H9 (cell line): ENCODE measurements at regions not wholly inside any gene's neighbourhood (a gene's known extent, or its start where the extent isn't known, plus 50 kb on each side); places are given as distances from the start of the nearest gene placed in this dataset.
"Not testable (repeated sequence)": the region's sequence is repeated elsewhere in the genome, so short reads cannot be mapped to it uniquely, and the experiment has no call there.

Experiments used
- DNase-seq: peaks from one replicate; pipeline ENCODE4 v3.0.0-alpha.2; 2017
- H2AFZ ChIP-seq: one replicate; pipeline ENCODE4 v1.6.1; 2013; ENCODE audit warnings: mild to moderate bottlenecking, low read length, control low read depth, moderate library complexity
- H2AK5ac ChIP-seq: 2 replicates; pipeline ENCODE4 v1.6.1; 2013; ENCODE audit warnings: low read length, control low read depth, mixed read lengths; ENCODE audit not compliant: insufficient read length
- H2BK120ac ChIP-seq: one replicate; pipeline ENCODE4 v1.6.1; 2013; ENCODE audit warnings: low read depth, mild to moderate bottlenecking, low read length, control low read depth, inconsistent platforms; ENCODE audit not compliant: poor library complexity, severe bottlenecking
- H2BK12ac ChIP-seq: 2 replicates; pipeline ENCODE4 v1.6.1; 2013; ENCODE audit warnings: low read length, control low read depth, mixed read lengths, low read depth; ENCODE audit not compliant: insufficient read length
- H2BK15ac ChIP-seq: 2 replicates; pipeline ENCODE4 v1.6.1; 2013; ENCODE audit warnings: low read depth, low read length, control low read depth
- H2BK20ac ChIP-seq: one replicate; pipeline ENCODE4 v1.6.1; 2013; ENCODE audit warnings: low read depth, mild to moderate bottlenecking, low read length, control low read depth, inconsistent platforms; ENCODE audit not compliant: poor library complexity, severe bottlenecking
- H2BK5ac ChIP-seq: 2 replicates; pipeline ENCODE4 v1.6.1; 2013; ENCODE audit warnings: low read length, control low read depth, mixed read lengths; ENCODE audit not compliant: insufficient read length
- H3K14ac ChIP-seq: 2 replicates; pipeline ENCODE4 v1.6.1; 2013; ENCODE audit warnings: low read length, control low read depth; ENCODE audit not compliant: insufficient read depth
- H3K18ac ChIP-seq: 2 replicates; pipeline ENCODE4 v1.6.1; 2013; ENCODE audit warnings: low read depth, mild to moderate bottlenecking, mixed read lengths, low read length, control low read depth; ENCODE audit not compliant: insufficient read length
- H3K23ac ChIP-seq: 2 replicates; pipeline ENCODE4 v1.6.1; 2013; ENCODE audit warnings: low read length, control low read depth, mixed read lengths, low read depth; ENCODE audit not compliant: insufficient read length
- H3K23me2 ChIP-seq: 2 replicates; pipeline ENCODE4 v1.6.1; 2013; ENCODE audit warnings: low read depth, mild to moderate bottlenecking, mixed read lengths, low read length, control low read depth; ENCODE audit not compliant: insufficient read length, poor library complexity, severe bottlenecking
- H3K27ac ChIP-seq: 2 replicates; pipeline ENCODE4 v1.5.1; 2013; ENCODE audit warnings: low read length, control low read depth, mixed read lengths, low read depth; ENCODE audit not compliant: insufficient read length
- H3K27me3 ChIP-seq: 2 replicates; pipeline ENCODE4 v1.6.1; 2013; ENCODE audit warnings: low read length, control low read depth, inconsistent platforms; ENCODE audit not compliant: insufficient read depth
- H3K4ac ChIP-seq: 2 replicates; pipeline ENCODE4 v1.6.1; 2013; ENCODE audit warnings: low read depth, mild to moderate bottlenecking, control low read depth, inconsistent platforms, low read length, moderate library complexity
- H3K4me1 ChIP-seq: 2 replicates; pipeline ENCODE4 v1.6.1; 2013; ENCODE audit warnings: low read length, control low read depth, inconsistent platforms; ENCODE audit not compliant: insufficient read depth
- H3K4me2 ChIP-seq: 2 replicates; pipeline ENCODE4 v1.6.1; 2013; ENCODE audit warnings: low read length, control low read depth, mixed read lengths; ENCODE audit not compliant: insufficient read length, insufficient read depth
- H3K56ac ChIP-seq: 2 replicates; pipeline ENCODE4 v1.6.1; 2013; ENCODE audit warnings: low read depth, mild to moderate bottlenecking, mixed read lengths, low read length, control low read depth; ENCODE audit not compliant: insufficient read length
- H3K79me1 ChIP-seq: 2 replicates; pipeline ENCODE4 v1.6.1; 2013; ENCODE audit warnings: low read depth, mild to moderate bottlenecking, moderate library complexity, low read length, control low read depth, inconsistent platforms; ENCODE audit not compliant: insufficient read depth, poor library complexity, severe bottlenecking
- H3K79me2 ChIP-seq: 2 replicates; pipeline ENCODE4 v1.6.1; 2013; ENCODE audit warnings: low read length, control low read depth, inconsistent platforms; ENCODE audit not compliant: insufficient read depth
- H3K9ac ChIP-seq: 2 replicates; pipeline ENCODE4 v1.6.1; 2013; ENCODE audit warnings: low read length, control low read depth, mixed read lengths; ENCODE audit not compliant: insufficient read length; ENCODE audit errors: extremely low read depth
- H3K9me3 ChIP-seq: one replicate; pipeline ENCODE4 v1.6.1; 2013; ENCODE audit warnings: low read depth, low read length, inconsistent platforms; ENCODE audit not compliant: control insufficient read depth
- H3T11ph ChIP-seq: one replicate; pipeline ENCODE4 v1.6.1; 2013; ENCODE audit warnings: mild to moderate bottlenecking, low read length, control low read depth, inconsistent platforms
- H4K20me1 ChIP-seq: one replicate; pipeline ENCODE4 v1.6.1; 2013; ENCODE audit not compliant: control insufficient read depth, insufficient read length, insufficient read depth
- H4K5ac ChIP-seq: 2 replicates; pipeline ENCODE4 v1.6.1; 2013; ENCODE audit warnings: low read depth, mild to moderate bottlenecking, mixed read lengths, low read length, control low read depth; ENCODE audit not compliant: insufficient read length
- H4K8ac ChIP-seq: replicated peaks from 2 replicates; pipeline ENCODE4 v1.6.1; 2013; ENCODE audit warnings: low read length, control low read depth, mixed read lengths, low read depth; ENCODE audit not compliant: insufficient read length
- H4K91ac ChIP-seq: 2 replicates; pipeline ENCODE4 v1.6.1; 2013; ENCODE audit warnings: low read depth, mild to moderate bottlenecking, moderate library complexity, mixed read lengths, low read length, control low read depth; ENCODE audit not compliant: insufficient read length
- H3K27ac Mint-ChIP-seq, 3 experiments: 2 replicates in 2 of 3; 3 replicates in 1 of 3; pipeline ENCODE4 v1.8.0; 2020 to 2021; ENCODE audit warnings: mixed read lengths in 3 of 3, mild to moderate bottlenecking in 1 of 3, moderate library complexity in 1 of 3
- H3K27me3 Mint-ChIP-seq: 2 replicates; pipeline ENCODE4 v1.8.0; 2021; ENCODE audit warnings: low read depth, mild to moderate bottlenecking, moderate library complexity, mixed read lengths
- H3K36me3 Mint-ChIP-seq, 3 experiments: 2 replicates in 2 of 3; 3 replicates in 1 of 3; pipeline ENCODE4 v1.8.0; 2020 to 2021; ENCODE audit warnings: low read depth in 3 of 3, mixed read lengths in 3 of 3; ENCODE audit not compliant: insufficient read depth in 1 of 3
- H3K4me1 Mint-ChIP-seq, 2 experiments: 2 replicates each; pipeline ENCODE4 v1.8.0; 2020; ENCODE audit warnings: mixed read lengths in 2 of 2
- H3K4me3 Mint-ChIP-seq, 2 experiments: 2 replicates in 1 of 2; 3 replicates in 1 of 2; pipeline ENCODE4 v1.8.0; 2020 to 2021; ENCODE audit warnings: mild to moderate bottlenecking in 2 of 2, mixed read lengths in 2 of 2, moderate library complexity in 1 of 2
- H3K9me3 Mint-ChIP-seq, 2 experiments: 2 replicates in 1 of 2; 3 replicates in 1 of 2; pipeline ENCODE4 v1.8.0; 2020; ENCODE audit warnings: mild to moderate bottlenecking in 2 of 2, mixed read lengths in 2 of 2, moderate library complexity in 1 of 2
- CTCF ChIP-seq: fragments of 200-600 bp; sonication (generic); conservative IDR thresholded peaks from 3 replicates; pipeline ENCODE4 v1.8.0; 2021; ENCODE audit warnings: antibody characterized with exemption, mild to moderate bottlenecking
- WGBS: extraction: QIAGEN DNeasy Blood & Tissue Kit; methylation state at CpG from one replicate; pipeline ENCODE4 v1.1.7; 2013; ENCODE audit warnings: missing lambda C conversion rate, low lambda C conversion rate, mixed read lengths; ENCODE audit not compliant: insufficient read length; ENCODE audit errors: extremely low coverage; 5-methylcytosine and 5-hydroxymethylcytosine counted together

- Histone ChIP-seq H3T11ph (no peak overlapping the region), H2AFZ (no peak overlapping the region), H3K18ac (no peak overlapping the region), H3K79me2 (no peaks in the 10 kb centered on the region), H3K27ac (no peak overlapping the region), H3K4me2 (no peak overlapping the region), H3K4ac (no peak overlapping the region), H4K91ac (no peak overlapping the region), H4K20me1 (no peaks in the 10 kb centered on the region), H4K5ac (no peak overlapping the region), H3K14ac (no peak overlapping the region), H3K27me3 (no peaks in the 10 kb centered on the region), H2BK5ac (no peak overlapping the region), H4K8ac (no peak overlapping the region), H2BK15ac (no peak overlapping the region), H3K4me1 (no peaks in the 10 kb centered on the region), H3K79me1 (no peaks in the 10 kb centered on the region), H2BK120ac (no peak overlapping the region), H2BK20ac (no peak overlapping the region), H3K9ac (no peak overlapping the region), H2BK12ac (no peak overlapping the region), H3K9me3 (no peaks in the 10 kb centered on the region), H3K56ac (no peak overlapping the region), H3K23me2 (no peaks in the 10 kb centered on the region), H2AK5ac (no peak overlapping the region), H3K23ac (no peak overlapping the region)
- DNase-seq, result no peak
- WGBS, result no CpG with 5 or more reads among the region's 4 CpGs
- Mint-ChIP-seq H3K4me3 (no peak overlapping the region), H3K36me3 (peaks cover 0 to 2% (median 0%) of the 10 kb centered on the region in 3 experiments; a peak in 2 of 7 replicates), H3K27me3 (no peaks in the 10 kb centered on the region), H3K4me1 (peaks cover 12 to 13% of the 10 kb centered on the region in 2 experiments), H3K9me3 (peaks cover 4 to 5% of the 10 kb centered on the region in 2 experiments; a peak in 3 of 5 replicates), H3K27ac (peak overlapping the region in 1 of 3 experiments; percentile 47; a peak in 2 of 7 replicates)
- TF ChIP-seq CTCF, result no peak
Measured at GRCh38 chr5:87588316-87588715, 175.6 kb upstream of the CCNH start.

- H3K4me1 Mint-ChIP-seq, result peaks cover 12 to 17% of the 10 kb centered on the region in 2 experiments
- H3K79me1 ChIP-seq, H3K27ac Mint-ChIP-seq, H3K4ac ChIP-seq, H3K27ac ChIP-seq, H3K79me2 ChIP-seq, H3K9me3 ChIP-seq, H2BK5ac ChIP-seq, H4K5ac ChIP-seq, H3K23ac ChIP-seq, H3K27me3 Mint-ChIP-seq, H4K20me1 ChIP-seq, H3K18ac ChIP-seq, H4K91ac ChIP-seq, H2BK120ac ChIP-seq, H2BK20ac ChIP-seq, H3K4me1 ChIP-seq, H3K23me2 ChIP-seq, DNase-seq, H3K56ac ChIP-seq, H3K4me3 Mint-ChIP-seq, H2AFZ ChIP-seq, H2BK15ac ChIP-seq, H3T11ph ChIP-seq, H3K36me3 Mint-ChIP-seq, H3K4me2 ChIP-seq, H2AK5ac ChIP-seq, H2BK12ac ChIP-seq, H3K9me3 Mint-ChIP-seq, H3K9ac ChIP-seq, H3K14ac ChIP-seq, H4K8ac ChIP-seq, H3K27me3 ChIP-seq: not testable (repeated sequence)
Measured at GRCh38 chr5:87583704-87584103, 171.0 kb upstream of the CCNH start.
